ENCODE measurements at regions not wholly inside any gene's neighbourhood (a gene's known extent, or its start where the extent isn't known, plus 50 kb on each side); places are given as distances from the start of the nearest gene placed in this dataset.

DNA sequence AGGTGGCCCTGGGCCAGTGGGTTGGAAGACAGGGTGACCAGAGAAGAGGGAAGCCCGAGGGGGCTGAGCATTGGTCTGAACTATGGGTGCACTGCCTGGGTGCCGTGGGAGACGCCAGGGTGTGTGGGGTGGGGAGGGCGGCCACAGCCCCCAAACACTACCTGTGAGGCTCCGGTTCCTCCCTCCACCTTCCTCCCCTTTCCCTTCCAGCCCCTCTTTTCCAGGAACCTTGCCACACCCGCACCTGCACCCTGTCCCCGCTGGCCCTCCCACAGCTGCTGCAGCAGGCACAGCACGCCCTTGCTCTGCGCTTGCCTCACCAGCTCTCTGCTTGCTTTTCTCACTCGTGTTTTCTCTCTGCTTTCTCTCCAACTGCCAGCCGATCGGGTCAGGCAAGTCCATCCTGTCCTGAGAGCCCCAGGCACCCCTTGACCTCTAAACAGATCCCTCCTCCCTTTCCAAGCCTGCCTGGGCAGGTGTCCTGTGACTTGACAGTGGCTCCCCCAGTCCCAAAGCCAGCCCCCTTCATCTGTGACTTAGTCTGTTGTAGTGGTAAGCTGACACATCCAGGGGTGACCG, 193.7 kb downstream of the MSX2 start:
- TF ChIP-seq, protein P1, sequence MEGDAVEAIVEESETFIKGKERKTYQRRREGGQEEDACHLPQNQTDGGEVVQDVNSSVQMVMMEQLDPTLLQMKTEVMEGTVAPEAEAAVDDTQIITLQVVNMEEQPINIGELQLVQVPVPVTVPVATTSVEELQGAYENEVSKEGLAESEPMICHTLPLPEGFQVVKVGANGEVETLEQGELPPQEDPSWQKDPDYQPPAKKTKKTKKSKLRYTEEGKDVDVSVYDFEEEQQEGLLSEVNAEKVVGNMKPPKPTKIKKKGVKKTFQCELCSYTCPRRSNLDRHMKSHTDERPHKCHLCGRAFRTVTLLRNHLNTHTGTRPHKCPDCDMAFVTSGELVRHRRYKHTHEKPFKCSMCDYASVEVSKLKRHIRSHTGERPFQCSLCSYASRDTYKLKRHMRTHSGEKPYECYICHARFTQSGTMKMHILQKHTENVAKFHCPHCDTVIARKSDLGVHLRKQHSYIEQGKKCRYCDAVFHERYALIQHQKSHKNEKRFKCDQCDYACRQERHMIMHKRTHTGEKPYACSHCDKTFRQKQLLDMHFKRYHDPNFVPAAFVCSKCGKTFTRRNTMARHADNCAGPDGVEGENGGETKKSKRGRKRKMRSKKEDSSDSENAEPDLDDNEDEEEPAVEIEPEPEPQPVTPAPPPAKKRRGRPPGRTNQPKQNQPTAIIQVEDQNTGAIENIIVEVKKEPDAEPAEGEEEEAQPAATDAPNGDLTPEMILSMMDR (IDR thresholded peaks at IDR 0.05) = no peak
- TF ChIP-seq POLR2A (IDR thresholded peaks at IDR 0.05) = no peak
